ENCODE measurements at regions not wholly inside any gene's neighbourhood (a gene's known extent, or its start where the extent isn't known, plus 50 kb on each side); places are given as distances from the start of the nearest gene placed in this dataset.

DNA sequence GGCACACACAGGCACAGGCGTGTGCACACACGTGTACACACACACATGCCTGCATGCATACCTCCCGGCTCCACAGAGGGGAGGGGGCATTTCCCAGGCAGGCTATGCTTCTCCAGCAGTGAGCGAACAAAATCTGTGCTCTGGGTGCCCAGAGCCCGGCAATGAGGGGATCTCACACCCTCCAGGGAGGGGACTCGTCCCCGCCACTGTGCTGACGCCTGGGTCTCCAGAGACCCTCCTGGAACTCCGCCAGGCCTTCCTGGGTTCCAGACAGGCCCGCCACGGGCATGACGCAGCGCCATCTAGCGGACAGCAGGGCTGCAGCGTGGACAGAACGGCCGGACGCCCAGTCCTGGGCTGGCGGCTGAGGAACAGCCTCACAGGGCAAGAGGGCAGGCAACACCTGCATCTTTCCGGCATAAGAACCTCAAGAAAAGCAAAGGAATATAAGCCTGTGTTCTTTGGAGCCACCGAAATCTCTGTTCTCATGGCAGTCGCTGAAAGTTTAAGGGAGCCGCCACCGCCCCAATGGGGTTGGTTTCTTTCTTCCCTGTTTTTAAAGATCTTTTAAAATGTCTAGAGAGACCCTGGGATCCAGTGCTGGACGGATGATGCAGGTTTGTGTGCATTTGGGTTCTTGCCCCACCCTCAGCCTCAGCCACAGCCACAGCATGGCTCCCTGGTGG, 135.6 kb upstream of the PPP1R26 start:
- TF ChIP-seq CTBP1 (IDR thresholded peaks at IDR 0.05; ENCODE audit: borderline replicate concordance): no peak
- no peak for TF ChIP-seq FOXK2 (IDR thresholded peaks at IDR 0.05)
- no peak for TF ChIP-seq SUZ12 (IDR thresholded peaks at IDR 0.05)
- TF ChIP-seq ARNT (IDR thresholded peaks at IDR 0.05): no peak
- TF ChIP-seq, protein P1, sequence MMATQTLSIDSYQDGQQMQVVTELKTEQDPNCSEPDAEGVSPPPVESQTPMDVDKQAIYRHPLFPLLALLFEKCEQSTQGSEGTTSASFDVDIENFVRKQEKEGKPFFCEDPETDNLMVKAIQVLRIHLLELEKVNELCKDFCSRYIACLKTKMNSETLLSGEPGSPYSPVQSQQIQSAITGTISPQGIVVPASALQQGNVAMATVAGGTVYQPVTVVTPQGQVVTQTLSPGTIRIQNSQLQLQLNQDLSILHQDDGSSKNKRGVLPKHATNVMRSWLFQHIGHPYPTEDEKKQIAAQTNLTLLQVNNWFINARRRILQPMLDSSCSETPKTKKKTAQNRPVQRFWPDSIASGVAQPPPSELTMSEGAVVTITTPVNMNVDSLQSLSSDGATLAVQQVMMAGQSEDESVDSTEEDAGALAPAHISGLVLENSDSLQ (IDR thresholded peaks at IDR 0.05): no peak
- TF ChIP-seq FOXM1 (IDR thresholded peaks at IDR 0.05; ENCODE audit: borderline replicate concordance): no peak
- TF ChIP-seq TARDBP (IDR thresholded peaks at IDR 0.05): no peak
- no peak for TF ChIP-seq BHLHE40 (IDR thresholded peaks at IDR 0.05; ENCODE audit: borderline replicate concordance)
- TF ChIP-seq SP1 (IDR thresholded peaks at IDR 0.05): no peak
- TF ChIP-seq FOXA1 (IDR thresholded peaks at IDR 0.05): no peak
- TF ChIP-seq L3MBTL2 (conservative IDR thresholded peaks at IDR 0.05): no peak
- TF ChIP-seq LEF1 (IDR thresholded peaks at IDR 0.05; ENCODE audit: borderline replicate concordance): no peak
- no peak for TF ChIP-seq NFRKB (IDR thresholded peaks at IDR 0.05)
- TF ChIP-seq ZNF384 (IDR thresholded peaks at IDR 0.05): no peak
- no peak for TF ChIP-seq HDGF (IDR thresholded peaks at IDR 0.05; ENCODE audit: borderline replicate concordance)
- no peak for TF ChIP-seq ELF4 (IDR thresholded peaks at IDR 0.05)
- DNase-seq (ENCODE audit: extremely low spot score): peak; percentile 83
- ChIA-PET POLR2A (no interaction called here), CTCF (no interaction called here)

DNA sequence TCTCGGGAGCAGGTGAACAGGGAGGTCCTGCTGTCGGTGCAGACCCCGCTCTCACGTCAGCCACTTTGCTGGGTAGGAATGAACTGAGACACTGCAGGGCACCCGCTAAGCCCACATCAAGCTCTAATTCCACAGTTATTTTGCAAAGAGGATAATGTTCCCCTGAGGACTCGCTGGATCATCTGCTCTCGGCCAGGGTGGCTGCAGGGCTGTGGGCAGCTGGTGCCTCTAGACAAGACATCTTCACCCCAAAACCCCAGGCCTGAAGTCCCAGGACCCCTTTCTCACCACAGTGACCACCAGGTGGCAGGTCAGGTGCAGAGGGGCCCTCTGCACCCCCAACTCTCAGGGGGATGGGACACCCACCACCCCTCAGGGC, 135.1 kb upstream of the PPP1R26 start:
- TF ChIP-seq FOXA1 (IDR thresholded peaks at IDR 0.05): no peak
- no peak for TF ChIP-seq FOXK2 (IDR thresholded peaks at IDR 0.05)
- no peak for TF ChIP-seq NFRKB (IDR thresholded peaks at IDR 0.05)
- TF ChIP-seq CTBP1 (IDR thresholded peaks at IDR 0.05; ENCODE audit: borderline replicate concordance): no peak
- no peak for TF ChIP-seq ARNT (IDR thresholded peaks at IDR 0.05)
- TF ChIP-seq HDGF (IDR thresholded peaks at IDR 0.05; ENCODE audit: borderline replicate concordance): no peak
- no peak for TF ChIP-seq L3MBTL2 (conservative IDR thresholded peaks at IDR 0.05)
- no peak for TF ChIP-seq ZNF384 (IDR thresholded peaks at IDR 0.05)
- no peak for TF ChIP-seq TARDBP (IDR thresholded peaks at IDR 0.05)
- no peak for TF ChIP-seq BHLHE40 (IDR thresholded peaks at IDR 0.05; ENCODE audit: borderline replicate concordance)
- TF ChIP-seq, protein P1 (IDR thresholded peaks at IDR 0.05): no peak
- TF ChIP-seq LEF1 (IDR thresholded peaks at IDR 0.05; ENCODE audit: borderline replicate concordance): no peak
- no peak for TF ChIP-seq SUZ12 (IDR thresholded peaks at IDR 0.05)
- no peak for TF ChIP-seq SP1 (IDR thresholded peaks at IDR 0.05)
- no peak for TF ChIP-seq ELF4 (IDR thresholded peaks at IDR 0.05)
- no peak for TF ChIP-seq FOXM1 (IDR thresholded peaks at IDR 0.05; ENCODE audit: borderline replicate concordance)
- CTCF ChIA-PET: no interaction called here
- POLR2A ChIA-PET: no interaction called here
- DNase-seq (ENCODE audit: extremely low spot score): no peak

DNA sequence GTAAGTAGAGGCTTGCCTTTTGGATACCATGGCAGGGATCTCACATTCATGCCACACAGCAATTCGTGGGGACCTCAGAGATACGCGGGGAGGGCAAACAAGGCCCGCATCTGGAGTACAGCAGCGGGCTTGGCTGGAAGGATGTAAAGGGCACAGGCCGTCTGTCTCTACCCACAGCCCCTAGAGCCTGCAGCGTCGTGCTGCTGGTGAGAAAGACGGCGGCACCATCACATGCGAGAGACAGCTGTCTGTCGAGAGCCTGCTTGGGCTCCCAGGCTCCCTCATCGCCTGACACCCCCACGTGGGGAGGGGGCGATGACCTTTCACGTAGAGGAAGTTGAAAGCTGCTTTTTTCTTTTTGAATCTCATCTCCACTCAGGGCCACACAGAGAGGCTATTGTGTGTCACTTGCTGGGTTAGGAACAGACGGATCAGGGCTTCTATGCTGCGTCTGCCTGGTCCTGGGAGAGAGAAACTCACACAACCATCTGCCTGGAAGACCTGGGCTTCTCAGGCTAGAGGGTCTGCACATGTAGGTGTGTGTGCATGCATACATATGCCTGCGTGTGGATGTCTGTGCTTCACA, 134.6 kb upstream of the PPP1R26 start:
- ChIA-PET POLR2A (no interaction called here), CTCF (no interaction called here)
- DNase-seq (ENCODE audit: extremely low spot score): no peak
- TF ChIP-seq SP1 (IDR thresholded peaks at IDR 0.05): no peak

DNA sequence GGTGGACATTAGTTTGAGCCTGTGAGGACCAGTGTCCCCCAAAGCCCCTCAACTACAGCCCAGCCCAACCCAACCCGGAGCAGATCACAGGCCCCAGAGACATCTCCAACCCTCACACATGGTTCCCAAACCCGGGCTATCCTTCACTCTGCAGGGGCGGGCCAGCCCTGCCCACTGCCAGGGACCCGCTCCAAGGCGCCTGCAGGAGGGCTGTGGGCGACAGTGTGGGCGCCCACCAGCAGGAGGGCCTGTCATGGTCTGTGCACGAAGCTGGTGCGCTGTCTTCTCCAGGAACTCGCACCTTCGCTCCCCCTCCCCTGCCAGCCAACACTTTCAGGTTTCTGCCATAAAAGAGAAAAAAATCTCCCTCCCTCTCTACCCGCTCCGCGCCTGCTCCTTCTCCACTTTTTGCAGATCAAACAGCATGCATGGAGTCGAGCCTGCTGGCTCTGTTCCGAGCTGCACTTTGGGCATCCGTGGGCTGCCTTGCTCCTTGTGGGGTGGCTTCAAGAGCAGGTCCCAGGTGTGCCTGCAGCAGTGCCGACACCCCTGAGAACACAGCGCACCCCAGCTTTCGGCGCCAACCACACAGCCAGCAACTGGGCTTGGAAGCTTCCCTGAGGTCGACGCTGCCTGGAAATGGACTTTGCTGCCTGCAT, 133.7 kb upstream of the PPP1R26 start:
- ChIA-PET POLR2A (no interaction called here), CTCF (no interaction called here)
- TF ChIP-seq SUZ12 (IDR thresholded peaks at IDR 0.05) (no peak), ZNF384 (IDR thresholded peaks at IDR 0.05) (no peak), BHLHE40 (IDR thresholded peaks at IDR 0.05; ENCODE audit: borderline replicate concordance) (no peak), LEF1 (IDR thresholded peaks at IDR 0.05; ENCODE audit: borderline replicate concordance) (no peak), L3MBTL2 (conservative IDR thresholded peaks at IDR 0.05) (no peak), SP1 (IDR thresholded peaks at IDR 0.05) (no peak), ELF4 (IDR thresholded peaks at IDR 0.05) (no peak), ARNT (IDR thresholded peaks at IDR 0.05) (no peak), TARDBP (IDR thresholded peaks at IDR 0.05) (no peak), FOXM1 (IDR thresholded peaks at IDR 0.05; ENCODE audit: borderline replicate concordance) (no peak)
- TF ChIP-seq, protein P1 (IDR thresholded peaks at IDR 0.05): no peak
- DNase-seq (ENCODE audit: extremely low spot score): no peak

DNA sequence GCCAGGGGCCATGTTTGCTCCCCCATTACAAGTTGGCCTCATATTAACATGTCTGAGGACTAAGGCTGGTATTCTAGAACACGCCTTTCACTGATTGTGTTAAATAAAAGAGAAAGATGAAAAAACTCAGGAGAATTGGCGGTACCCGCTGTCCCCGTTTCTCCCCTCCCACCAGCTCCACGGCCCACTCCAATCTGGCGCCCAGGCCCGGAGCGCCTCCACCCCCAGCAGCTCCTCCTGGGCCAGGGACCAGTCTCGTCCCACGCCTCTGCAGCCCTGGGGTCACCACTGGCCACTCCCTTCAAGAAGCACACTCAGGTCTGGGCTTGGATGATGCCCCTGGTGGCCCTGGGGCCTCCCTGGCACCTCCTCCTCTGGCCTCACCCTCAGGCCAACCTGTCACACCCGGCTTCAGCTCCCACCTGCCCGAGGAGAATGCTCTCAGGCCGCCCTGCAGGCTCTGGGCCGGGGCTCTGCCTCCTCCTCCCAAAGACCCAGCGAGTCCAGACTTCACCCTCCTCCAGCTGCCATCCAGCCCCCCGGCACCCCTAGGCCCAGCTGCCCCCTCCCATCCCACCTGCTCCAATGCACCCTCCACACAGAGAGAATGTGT, 133.0 kb upstream of the PPP1R26 start:
- TF ChIP-seq L3MBTL2 (conservative IDR thresholded peaks at IDR 0.05): no peak
- TF ChIP-seq ARNT (IDR thresholded peaks at IDR 0.05): no peak
- TF ChIP-seq LEF1 (IDR thresholded peaks at IDR 0.05; ENCODE audit: borderline replicate concordance): no peak
- TF ChIP-seq, protein P1 (IDR thresholded peaks at IDR 0.05): no peak
- no peak for TF ChIP-seq ZNF384 (IDR thresholded peaks at IDR 0.05)
- TF ChIP-seq CTBP1 (IDR thresholded peaks at IDR 0.05; ENCODE audit: borderline replicate concordance): no peak
- no peak for TF ChIP-seq BHLHE40 (IDR thresholded peaks at IDR 0.05; ENCODE audit: borderline replicate concordance)
- TF ChIP-seq FOXK2 (IDR thresholded peaks at IDR 0.05): no peak
- TF ChIP-seq SP1 (IDR thresholded peaks at IDR 0.05): no peak
- no peak for TF ChIP-seq FOXA1 (IDR thresholded peaks at IDR 0.05)
- TF ChIP-seq SUZ12 (IDR thresholded peaks at IDR 0.05): no peak
- TF ChIP-seq FOXM1 (IDR thresholded peaks at IDR 0.05; ENCODE audit: borderline replicate concordance): no peak
- no peak for TF ChIP-seq NFRKB (IDR thresholded peaks at IDR 0.05)
- no peak for TF ChIP-seq HDGF (IDR thresholded peaks at IDR 0.05; ENCODE audit: borderline replicate concordance)
- no peak for TF ChIP-seq ELF4 (IDR thresholded peaks at IDR 0.05)
- no peak for TF ChIP-seq TARDBP (IDR thresholded peaks at IDR 0.05)
- ChIA-PET CTCF (no interaction called here), POLR2A (no interaction called here)
- no peak for DNase-seq (ENCODE audit: extremely low spot score)

All from HEK293T (cell line).